ENCODE measurements at regions not wholly inside any gene's neighbourhood (a gene's known extent, or its start where the extent isn't known, plus 50 kb on each side); places are given as distances from the start of the nearest gene placed in this dataset.

DNA sequence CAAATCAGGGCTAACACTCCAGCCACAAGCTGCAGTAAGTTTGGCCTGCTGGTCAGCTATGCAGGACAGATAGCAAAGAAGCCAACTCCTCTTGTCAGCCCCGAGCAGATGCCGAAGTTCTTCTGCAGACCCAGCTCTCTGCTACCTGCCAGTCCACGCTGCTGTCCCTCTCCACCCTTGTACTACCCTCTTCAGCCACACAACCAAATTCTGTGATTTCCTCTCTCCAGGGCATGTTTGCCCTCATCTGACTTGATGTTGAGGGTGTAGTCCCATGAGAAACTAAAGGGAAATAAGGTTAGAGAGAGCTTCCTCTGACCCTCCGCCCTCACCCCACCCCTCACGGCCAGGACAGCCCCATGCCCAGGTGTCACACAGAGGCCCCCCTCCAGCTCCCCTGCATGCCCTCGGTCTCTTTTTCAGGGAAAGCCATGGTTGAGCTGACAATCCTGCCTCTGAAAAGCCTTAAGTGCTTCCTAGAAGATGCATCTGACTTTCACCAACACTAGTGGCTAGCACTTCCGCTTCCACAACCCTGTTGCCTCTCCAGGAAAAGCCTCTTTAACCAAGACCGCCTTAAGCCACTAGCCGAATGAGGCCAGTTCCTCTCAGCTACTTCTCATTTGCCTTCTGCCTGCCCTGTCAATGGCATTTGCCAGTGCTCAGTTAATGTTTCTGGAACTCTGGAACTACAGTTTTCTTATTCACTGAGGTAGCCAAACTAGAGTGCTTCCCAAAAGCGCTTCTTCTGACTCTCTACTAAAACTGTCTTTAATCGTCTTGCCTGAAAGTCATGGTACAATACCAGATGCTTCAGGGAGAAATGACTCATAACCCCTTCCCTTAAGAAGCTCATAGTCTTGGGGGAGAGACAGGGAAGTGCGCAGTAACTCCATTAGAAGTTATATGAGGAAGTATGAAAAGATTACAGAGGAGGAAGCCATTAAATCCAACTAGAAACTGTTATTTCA, 300.4 kb upstream of the STT3B start:
- H3K4ac ChIP-seq (ENCODE audit: low read depth, low read length) = no peak overlapping the region
- H3K56ac ChIP-seq (ENCODE audit: low read length) = no peak overlapping the region
- no peaks in the 10 kb centered on the region for H3K79me1 ChIP-seq (ENCODE audit: low read length)
- H2BK5ac ChIP-seq (ENCODE audit: low read length) = no peak overlapping the region
- no peaks in the 10 kb centered on the region for H3K27me3 ChIP-seq (ENCODE audit: insufficient read depth, low read length, poor library complexity)
- H4K8ac ChIP-seq (ENCODE audit: low read depth, low read length) = no peak overlapping the region
- no peak overlapping the region for H3K27ac ChIP-seq (ENCODE audit: low read depth, low read length)
- no peak overlapping the region for H3K4me3 ChIP-seq (ENCODE audit: low read length)
- no peak overlapping the region for H2AK5ac ChIP-seq (ENCODE audit: low read length)
- H3K79me2 ChIP-seq (ENCODE audit: control insufficient read depth, insufficient read depth, low read length) = no peaks in the 10 kb centered on the region
- H3K18ac ChIP-seq (ENCODE audit: low read length) = no peak overlapping the region
- H2BK15ac ChIP-seq (replicated peaks; ENCODE audit: low read depth) = no peak overlapping the region
- H3K23ac ChIP-seq (ENCODE audit: low read length) = no peak overlapping the region
- H2BK120ac ChIP-seq (ENCODE audit: low read depth, low read length) = no peak overlapping the region
- no peaks in the 10 kb centered on the region for H3K4me1 ChIP-seq (ENCODE audit: control insufficient read depth, low read depth, low read length)
- no CpG with 5 or more reads among the region's 12 CpGs for WGBS (ENCODE audit: extremely low coverage, insufficient coverage, low lambda C conversion rate)
- H3K36me3 ChIP-seq (ENCODE audit: control insufficient read depth, insufficient read depth, low read length) = no peaks in the 10 kb centered on the region
- no peak overlapping the region for H3K9ac ChIP-seq (ENCODE audit: low read length)
- no peak for DNase-seq
- H3K4me2 ChIP-seq (ENCODE audit: low read length) = no peak overlapping the region
- H4K5ac ChIP-seq (ENCODE audit: low read length) = no peak overlapping the region

- H3K56ac ChIP-seq (ENCODE audit: low read length) = no peak overlapping the region
- no peak overlapping the region for H3K23ac ChIP-seq (ENCODE audit: low read length)
- no peak overlapping the region for H3K27ac ChIP-seq (ENCODE audit: low read depth, low read length)
- no peaks in the 10 kb centered on the region for H3K79me1 ChIP-seq (ENCODE audit: low read length)
- H3K4ac ChIP-seq (ENCODE audit: low read depth, low read length) = no peak overlapping the region
- no peak overlapping the region for H2BK15ac ChIP-seq (replicated peaks; ENCODE audit: low read depth)
- H3K4me2 ChIP-seq (ENCODE audit: low read length) = no peak overlapping the region
- no peak overlapping the region for H2BK5ac ChIP-seq (ENCODE audit: low read length)
- DNase-seq = no peak
- H4K8ac ChIP-seq (ENCODE audit: low read depth, low read length) = no peak overlapping the region
- WGBS (ENCODE audit: extremely low coverage, insufficient coverage, low lambda C conversion rate) = no CpG with 5 or more reads among the region's 6 CpGs
- H3K9ac ChIP-seq (ENCODE audit: low read length) = no peak overlapping the region
- H3K36me3 ChIP-seq (ENCODE audit: control insufficient read depth, insufficient read depth, low read length) = no peaks in the 10 kb centered on the region
- no peak overlapping the region for H3K18ac ChIP-seq (ENCODE audit: low read length)
- H2AK5ac ChIP-seq (ENCODE audit: low read length) = no peak overlapping the region
- H3K4me1 ChIP-seq (ENCODE audit: control insufficient read depth, low read depth, low read length) = no peaks in the 10 kb centered on the region
- no peaks in the 10 kb centered on the region for H3K27me3 ChIP-seq (ENCODE audit: insufficient read depth, low read length, poor library complexity)
- H4K5ac ChIP-seq (ENCODE audit: low read length) = no peak overlapping the region
- no peak overlapping the region for H2BK120ac ChIP-seq (ENCODE audit: low read depth, low read length)
- H3K79me2 ChIP-seq (ENCODE audit: control insufficient read depth, insufficient read depth, low read length) = no peaks in the 10 kb centered on the region
- no peak overlapping the region for H3K4me3 ChIP-seq (ENCODE audit: low read length)
These were observed 298.6 kb upstream of the STT3B start for GRCh38 chr3:31234145-31234544.

- DNase-seq = no peak
These were observed 297.5 kb upstream of the STT3B start for GRCh38 chr3:31235062-31235700.

DNA sequence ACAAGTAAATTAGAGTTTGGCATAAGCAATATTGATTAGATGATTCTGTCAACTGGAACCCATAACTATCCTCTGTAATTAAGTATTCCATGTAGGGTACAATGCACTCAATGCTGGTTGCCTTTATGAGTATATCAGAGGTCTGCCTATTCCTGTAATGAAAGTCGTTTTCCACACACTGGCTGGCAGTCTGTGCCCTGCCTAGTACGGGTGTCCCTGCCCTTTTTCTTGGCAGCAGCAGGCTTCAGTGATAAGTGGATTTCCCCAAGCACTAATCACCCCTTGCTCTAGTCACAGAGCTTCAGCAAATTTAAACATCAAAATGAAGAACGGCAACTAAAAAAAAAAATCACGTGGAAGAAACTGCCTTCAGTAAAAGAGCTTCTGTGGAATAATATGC, 294.8 kb upstream of the STT3B start:
- no peak overlapping the region for H4K5ac ChIP-seq (ENCODE audit: low read length)
- H3K27me3 ChIP-seq (ENCODE audit: insufficient read depth, low read length, poor library complexity) = no peaks in the 10 kb centered on the region
- H3K4me3 ChIP-seq (ENCODE audit: low read length) = no peak overlapping the region
- H3K4me1 ChIP-seq (ENCODE audit: control insufficient read depth, low read depth, low read length) = no peaks in the 10 kb centered on the region
- no peak overlapping the region for H2BK120ac ChIP-seq (ENCODE audit: low read depth, low read length)
- no CpG with 5 or more reads among the region's 4 CpGs for WGBS (ENCODE audit: extremely low coverage, insufficient coverage, low lambda C conversion rate)
- no peak overlapping the region for H4K8ac ChIP-seq (ENCODE audit: low read depth, low read length)
- H2BK5ac ChIP-seq (ENCODE audit: low read length) = no peak overlapping the region
- H3K56ac ChIP-seq (ENCODE audit: low read length) = no peak overlapping the region
- no peak overlapping the region for H2BK15ac ChIP-seq (replicated peaks; ENCODE audit: low read depth)
- no peak overlapping the region for H3K23ac ChIP-seq (ENCODE audit: low read length)
- no peaks in the 10 kb centered on the region for H3K36me3 ChIP-seq (ENCODE audit: control insufficient read depth, insufficient read depth, low read length)
- H3K4me2 ChIP-seq (ENCODE audit: low read length) = no peak overlapping the region
- no peak for DNase-seq
- H3K27ac ChIP-seq (ENCODE audit: low read depth, low read length) = no peak overlapping the region
- H3K79me1 ChIP-seq (ENCODE audit: low read length) = no peaks in the 10 kb centered on the region
- H3K18ac ChIP-seq (ENCODE audit: low read length) = no peak overlapping the region
- H3K9ac ChIP-seq (ENCODE audit: low read length) = no peak overlapping the region
- no peaks in the 10 kb centered on the region for H3K79me2 ChIP-seq (ENCODE audit: control insufficient read depth, insufficient read depth, low read length)
- no peak overlapping the region for H3K4ac ChIP-seq (ENCODE audit: low read depth, low read length)
- H2AK5ac ChIP-seq (ENCODE audit: low read length) = no peak overlapping the region

More at GRCh38 chr3:31235062-31235700, 297.5 kb upstream of the STT3B start:
- Histone ChIP-seq H2BK5ac (ENCODE audit: low read length) (no peak overlapping the region), H3K4me3 (ENCODE audit: low read length) (no peak overlapping the region), H3K79me2 (ENCODE audit: control insufficient read depth, insufficient read depth, low read length) (no peaks in the 10 kb centered on the region), H3K9ac (ENCODE audit: low read length) (no peak overlapping the region), H3K4me2 (ENCODE audit: low read length) (no peak overlapping the region), H3K79me1 (ENCODE audit: low read length) (no peaks in the 10 kb centered on the region), H3K27me3 (ENCODE audit: insufficient read depth, low read length, poor library complexity) (no peaks in the 10 kb centered on the region), H2BK15ac (replicated peaks; ENCODE audit: low read depth) (no peak overlapping the region), H4K8ac (ENCODE audit: low read depth, low read length) (no peak overlapping the region), H3K36me3 (ENCODE audit: control insufficient read depth, insufficient read depth, low read length) (no peaks in the 10 kb centered on the region), H4K5ac (ENCODE audit: low read length) (no peak overlapping the region), H3K56ac (ENCODE audit: low read length) (no peak overlapping the region), H3K4me1 (ENCODE audit: control insufficient read depth, low read depth, low read length) (no peaks in the 10 kb centered on the region), H3K4ac (ENCODE audit: low read depth, low read length) (no peak overlapping the region), H3K23ac (ENCODE audit: low read length) (no peak overlapping the region), H3K18ac (ENCODE audit: low read length) (no peak overlapping the region), H3K27ac (ENCODE audit: low read depth, low read length) (no peak overlapping the region), H2BK120ac (ENCODE audit: low read depth, low read length) (no peak overlapping the region), H2AK5ac (ENCODE audit: low read length) (no peak overlapping the region)
- WGBS (ENCODE audit: extremely low coverage, insufficient coverage, low lambda C conversion rate) = no CpG with 5 or more reads among the region's 3 CpGs

DNA sequence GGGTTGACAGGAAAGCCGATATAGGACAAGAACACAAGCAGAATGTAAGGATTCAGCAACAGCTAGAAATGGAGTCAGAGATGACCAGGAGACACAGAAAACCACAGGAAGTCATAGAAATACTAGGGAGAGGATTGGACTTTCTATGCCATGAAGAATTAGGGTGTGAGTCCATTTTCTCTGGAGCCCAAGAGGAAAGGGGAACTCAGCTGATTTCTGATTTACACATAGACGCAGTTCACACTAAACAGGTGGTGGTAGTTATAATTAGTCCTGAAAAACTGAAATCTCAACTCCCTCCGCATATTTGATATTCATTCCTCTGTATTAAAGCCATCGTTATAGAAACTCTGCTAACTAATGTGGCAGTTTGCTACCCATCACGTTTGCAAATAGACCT, 292.7 kb upstream of the STT3B start:
- Histone ChIP-seq H3K4me1 (ENCODE audit: control insufficient read depth, low read depth, low read length) (no peaks in the 10 kb centered on the region), H3K79me2 (ENCODE audit: control insufficient read depth, insufficient read depth, low read length) (no peaks in the 10 kb centered on the region), H3K27me3 (ENCODE audit: insufficient read depth, low read length, poor library complexity) (no peaks in the 10 kb centered on the region), H2AK5ac (ENCODE audit: low read length) (no peak overlapping the region), H3K79me1 (ENCODE audit: low read length) (no peaks in the 10 kb centered on the region), H4K5ac (ENCODE audit: low read length) (no peak overlapping the region), H3K36me3 (ENCODE audit: control insufficient read depth, insufficient read depth, low read length) (no peaks in the 10 kb centered on the region), H2BK15ac (replicated peaks; ENCODE audit: low read depth) (no peak overlapping the region), H3K27ac (ENCODE audit: low read depth, low read length) (no peak overlapping the region), H3K4me3 (ENCODE audit: low read length) (no peak overlapping the region), H3K4ac (ENCODE audit: low read depth, low read length) (no peak overlapping the region), H2BK5ac (ENCODE audit: low read length) (no peak overlapping the region), H3K18ac (ENCODE audit: low read length) (no peak overlapping the region), H3K9ac (ENCODE audit: low read length) (no peak overlapping the region), H3K23ac (ENCODE audit: low read length) (no peak overlapping the region), H3K56ac (ENCODE audit: low read length) (no peak overlapping the region), H2BK120ac (ENCODE audit: low read depth, low read length) (no peak overlapping the region), H4K8ac (ENCODE audit: low read depth, low read length) (no peak overlapping the region), H3K4me2 (ENCODE audit: low read length) (no peak overlapping the region)
- WGBS (ENCODE audit: extremely low coverage, insufficient coverage, low lambda C conversion rate) = no CpG with 5 or more reads among the region's 5 CpGs
- DNase-seq = no peak
